Left hindlimb (tissue), 1 donor: ENCODE measurements at regions not wholly inside any gene's neighbourhood (a gene's known extent, or its start where the extent isn't known, plus 50 kb on each side); places are given as distances from the start of the nearest gene placed in this dataset.

Experiments
- DNase-seq: peaks from one replicate; pipeline ENCODE4 v3.0.0-alpha.2; 2018

DNA sequence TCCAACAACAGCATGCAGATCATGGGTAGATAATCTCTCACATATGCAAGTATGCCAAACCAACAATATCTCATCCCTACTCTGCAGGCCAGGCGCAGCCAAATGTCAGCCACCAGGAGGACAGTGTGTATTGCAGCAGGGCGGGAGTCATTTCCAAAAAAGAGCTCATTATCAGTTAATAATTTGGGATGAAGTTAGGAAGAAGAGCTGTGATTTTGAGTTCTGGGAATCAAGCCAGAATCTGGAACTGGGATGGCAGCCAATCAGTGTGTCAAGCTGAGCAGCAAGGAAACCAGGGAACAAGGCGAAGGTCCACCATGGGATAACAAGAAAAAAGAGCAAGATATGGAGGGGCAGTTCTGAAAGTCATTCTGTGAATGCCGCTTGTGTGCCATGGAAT, 88.2 kb upstream of the CAMK2D start:
- DNase-seq: peak; percentile 40

- DNase-seq: no peak
Observed at GRCh38 chr4:113847710-113848109, 86.2 kb upstream of the CAMK2D start.

GRCh38 chr4:113846433-113846832, 84.9 kb upstream of the CAMK2D start:
- DNase-seq: no peak

DNA sequence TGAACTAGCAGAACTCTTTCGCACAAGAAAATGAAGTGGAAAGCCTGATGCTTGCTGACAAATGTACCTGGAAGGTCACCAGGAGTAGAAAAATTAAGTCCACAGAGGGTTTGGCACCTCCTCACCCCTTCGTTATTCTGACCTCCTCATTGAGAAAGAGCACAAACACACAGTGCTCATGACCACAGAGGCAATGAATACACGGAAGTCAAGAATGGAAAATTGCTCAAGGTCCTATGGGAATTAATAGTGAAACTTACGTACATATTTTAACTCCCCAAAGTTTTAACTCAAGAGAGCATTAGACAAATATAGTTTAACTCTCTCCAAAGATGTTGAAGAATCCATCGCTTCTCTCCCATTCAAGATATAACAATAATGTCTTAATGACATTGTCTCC, 83.6 kb upstream of the CAMK2D start:
- no peak for DNase-seq

DNA sequence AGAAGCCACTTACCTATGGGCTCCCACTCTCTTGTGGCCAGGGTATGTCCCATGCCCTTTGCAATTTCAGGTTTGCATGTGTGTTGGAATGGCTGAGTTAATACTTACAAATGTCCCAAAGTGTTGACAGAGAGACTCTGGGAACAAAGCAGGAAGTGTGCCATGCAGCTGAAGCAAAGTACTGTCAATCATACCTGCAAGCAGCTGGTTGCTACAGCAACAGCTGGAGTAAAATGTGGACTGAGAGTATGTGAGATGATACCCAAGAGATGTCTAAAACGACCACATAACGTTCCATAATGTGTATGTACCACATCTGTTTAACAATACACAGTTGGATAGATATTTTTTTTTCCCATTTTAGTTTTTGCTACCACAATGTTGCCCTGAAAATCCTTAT, 82.8 kb upstream of the CAMK2D start:
- no peak for DNase-seq

DNA sequence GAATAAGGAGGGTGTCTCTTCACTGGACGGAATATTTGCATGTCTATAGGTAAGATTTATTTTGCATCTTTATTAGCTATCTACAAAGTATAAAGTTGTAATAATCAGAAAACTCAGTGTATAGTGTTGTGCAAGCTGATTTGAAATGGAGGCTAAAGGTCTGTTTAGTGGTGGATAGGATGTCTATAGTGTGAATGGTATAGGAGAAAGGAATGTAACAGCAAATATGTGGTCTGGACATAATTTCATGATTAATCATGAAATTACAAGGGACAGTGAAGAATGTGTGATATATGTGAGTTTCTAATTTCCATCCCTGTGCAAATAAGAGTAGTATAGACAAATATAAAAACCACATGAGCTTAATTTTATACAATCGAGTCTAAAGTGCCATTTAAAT, 79.3 kb upstream of the CAMK2D start:
- no peak for DNase-seq

DNA sequence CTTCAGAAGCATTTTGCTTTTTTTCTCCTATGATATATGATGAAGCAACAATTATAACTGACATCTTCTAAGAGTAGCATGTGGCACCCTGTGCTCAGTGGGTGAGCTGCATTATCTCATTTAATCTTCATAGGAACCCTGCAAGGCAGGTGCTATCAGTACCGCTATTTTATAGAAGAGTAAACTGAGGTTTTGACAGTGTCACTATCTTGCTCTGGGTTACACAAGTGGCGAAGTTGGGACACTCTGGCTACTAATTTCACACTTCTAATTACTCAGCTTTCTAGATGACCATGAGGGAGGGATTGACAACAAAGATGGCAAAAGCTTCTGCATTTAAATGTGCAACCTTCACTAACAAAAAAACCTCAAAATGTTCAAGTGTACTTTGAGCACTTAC, 76.9 kb upstream of the CAMK2D start:
- DNase-seq: no peak

GRCh38 chr4:113837397-113837796, 75.9 kb upstream of the CAMK2D start:
- DNase-seq: no peak

DNA sequence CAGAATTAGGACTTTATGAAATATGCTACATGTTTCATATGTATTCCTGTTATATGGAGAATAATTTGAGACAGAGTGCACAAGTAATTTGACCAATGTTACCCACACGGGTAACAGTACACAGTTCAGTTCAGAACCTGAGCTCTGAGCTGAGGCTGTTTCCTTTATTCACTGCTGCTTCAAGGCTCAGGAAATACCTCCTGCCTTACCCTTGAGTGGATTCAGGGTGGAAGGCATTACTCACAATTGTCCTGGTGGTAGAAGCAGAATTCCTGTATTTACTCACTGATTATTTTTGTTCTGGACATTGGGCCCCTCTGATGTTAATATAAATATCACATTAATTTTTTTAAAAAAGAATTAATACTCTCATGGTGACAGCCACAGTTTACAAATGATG, 73.5 kb upstream of the CAMK2D start:
- DNase-seq: no peak

GRCh38 chr4:113834298-113834697, 72.8 kb upstream of the CAMK2D start:
- DNase-seq: no peak

GRCh38 chr4:113832803-113833202, 71.3 kb upstream of the CAMK2D start:
- DNase-seq: no peak

GRCh38 chr4:113831457-113831856, 69.9 kb upstream of the CAMK2D start:
- no peak for DNase-seq

DNA sequence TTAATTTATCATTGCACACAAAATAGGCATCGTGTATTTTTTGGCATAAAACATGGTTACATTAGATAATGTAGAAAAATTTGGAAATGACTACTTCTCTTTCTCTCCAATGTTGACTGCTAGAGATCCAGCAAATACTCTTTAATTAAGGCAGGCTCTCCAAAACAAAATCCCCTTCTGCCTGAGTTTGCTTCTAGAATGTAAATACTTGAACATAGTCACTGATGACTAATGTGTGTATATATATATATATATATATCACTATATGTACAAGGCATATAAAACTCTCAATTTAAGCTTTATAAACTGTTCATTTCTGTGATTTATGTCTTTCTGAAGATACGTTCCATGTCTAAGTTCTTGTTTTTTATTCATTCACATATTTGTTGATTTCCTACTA, 67.2 kb upstream of the CAMK2D start:
- DNase-seq: no peak

GRCh38 chr4:113827285-113827684, 65.7 kb upstream of the CAMK2D start:
- no peak for DNase-seq

GRCh38 chr4:113826421-113826820, 64.9 kb upstream of the CAMK2D start:
- DNase-seq: no peak

DNA sequence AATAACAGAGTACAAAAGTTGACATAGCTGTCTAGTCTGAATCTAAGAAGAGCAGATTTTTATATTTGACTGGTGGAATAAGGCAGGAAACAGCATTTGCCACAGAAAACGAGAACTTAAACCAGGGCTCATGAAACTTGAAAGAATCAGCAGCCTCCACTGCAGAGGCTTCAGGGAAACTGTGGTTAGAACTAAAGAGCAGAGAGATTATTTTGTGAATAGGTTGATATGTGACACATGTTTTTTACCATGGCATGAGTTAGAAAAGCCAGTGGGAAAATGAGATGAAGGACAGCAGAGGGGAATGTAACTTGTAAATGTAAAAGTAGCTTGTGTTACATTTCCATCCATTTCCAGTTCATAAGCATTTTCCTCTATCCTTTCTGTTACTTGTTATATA, 63.7 kb upstream of the CAMK2D start:
- DNase-seq: no peak

GRCh38 chr4:113824396-113824795, 62.9 kb upstream of the CAMK2D start:
- DNase-seq: no peak

DNA sequence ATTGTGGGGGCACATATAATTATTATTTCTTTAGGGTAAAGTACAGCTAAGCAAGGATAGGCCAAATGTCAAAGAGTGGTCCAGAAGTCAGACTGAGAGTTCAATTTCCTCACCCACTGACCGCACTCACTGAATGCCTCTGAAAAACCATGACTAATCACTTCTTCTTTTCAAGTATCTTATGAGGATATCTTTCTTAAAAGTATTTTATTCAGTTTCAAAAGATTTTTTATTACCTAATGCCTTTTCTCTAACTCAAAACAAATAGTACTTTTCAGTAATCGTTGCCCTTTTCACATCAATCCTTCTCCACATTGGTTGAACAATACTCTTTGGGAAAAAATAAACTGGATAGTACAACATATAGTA, 61.7 kb upstream of the CAMK2D start:
- DNase-seq: no peak

- no peak for DNase-seq
Observed at GRCh38 chr4:113822555-113823290, 61.2 kb upstream of the CAMK2D start.

GRCh38 chr4:113821856-113822255, 60.3 kb upstream of the CAMK2D start:
- DNase-seq: no peak

DNA sequence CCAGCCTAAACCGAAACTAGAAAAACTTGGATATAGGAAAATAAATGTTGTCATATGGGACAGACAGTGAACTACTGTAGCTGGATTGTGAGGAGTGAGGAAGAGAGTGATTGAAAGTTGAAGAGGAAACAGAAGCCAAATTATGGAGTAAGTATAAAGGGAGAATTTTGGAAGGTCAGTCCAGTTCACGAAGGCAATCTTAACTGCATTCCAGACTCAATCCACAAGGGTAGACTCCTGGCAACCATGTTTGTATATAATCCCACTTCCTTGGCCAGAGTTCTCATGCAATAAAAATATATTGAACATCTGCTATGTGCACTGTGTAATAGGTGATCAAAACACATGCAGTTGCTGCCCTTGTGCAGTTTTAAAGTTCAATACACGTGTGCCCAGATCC, 58.6 kb upstream of the CAMK2D start:
- no peak for DNase-seq

GRCh38 chr4:113815826-113816225, 54.3 kb upstream of the CAMK2D start:
- no peak for DNase-seq

- no peak for DNase-seq
Observed at GRCh38 chr4:113811359-113811758, 49.8 kb upstream of the CAMK2D start.
